ENCODE measurements at regions not wholly inside any gene's neighbourhood (a gene's known extent, or its start where the extent isn't known, plus 50 kb on each side); places are given as distances from the start of the nearest gene placed in this dataset.
A peak's percentile ranks its signal among the peaks of the same experiment; 100 is the strongest.
"Not testable (repeated sequence)": the region's sequence is repeated elsewhere in the genome, so short reads cannot be mapped to it uniquely, and the experiment has no call there.

DNA sequence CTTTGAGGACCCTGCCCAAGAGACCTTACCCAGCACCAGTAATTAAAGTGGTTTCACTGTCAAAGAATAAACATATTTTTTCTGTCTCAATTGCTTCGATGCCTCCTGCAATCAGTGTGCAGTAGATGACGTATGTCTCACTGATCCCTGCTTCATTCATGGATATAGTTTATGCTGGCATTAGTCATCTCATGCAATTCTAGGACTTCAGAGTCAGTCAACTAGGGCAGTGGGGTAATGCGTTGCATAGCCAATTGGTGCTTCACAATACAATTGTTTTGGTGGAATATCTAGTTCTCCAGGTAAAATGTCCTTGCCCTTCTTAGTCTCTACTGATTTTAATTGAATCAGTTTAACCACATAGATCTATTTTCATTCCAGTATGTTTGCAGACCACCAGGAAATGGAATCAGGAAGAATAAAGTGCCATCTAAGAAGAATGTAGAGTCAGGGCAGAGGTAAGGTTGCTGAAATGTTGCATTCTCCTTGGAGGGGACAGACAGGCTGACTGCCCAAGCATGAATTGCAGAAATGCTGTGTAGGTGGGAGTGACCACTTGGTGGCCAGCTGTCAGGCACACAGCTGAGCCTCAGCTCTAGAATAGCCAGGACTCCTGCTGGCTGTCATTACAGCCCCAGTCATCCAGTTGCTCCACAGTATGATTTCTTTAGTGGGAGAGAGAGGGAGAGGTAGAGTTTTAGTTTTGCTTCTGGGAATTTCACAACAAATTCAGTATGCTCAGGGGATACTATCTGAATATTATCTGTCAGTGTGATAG, 73.5 kb upstream of the MEGF10 start:
- DNase-seq: no peak

- not testable (repeated sequence) for DNase-seq
These were observed 68.7 kb upstream of the MEGF10 start for GRCh38 chr5:127221936-127222335.

GRCh38 chr5:127222571-127223156, 67.9 kb upstream of the MEGF10 start:
- DNase-seq: not testable (repeated sequence)

DNA sequence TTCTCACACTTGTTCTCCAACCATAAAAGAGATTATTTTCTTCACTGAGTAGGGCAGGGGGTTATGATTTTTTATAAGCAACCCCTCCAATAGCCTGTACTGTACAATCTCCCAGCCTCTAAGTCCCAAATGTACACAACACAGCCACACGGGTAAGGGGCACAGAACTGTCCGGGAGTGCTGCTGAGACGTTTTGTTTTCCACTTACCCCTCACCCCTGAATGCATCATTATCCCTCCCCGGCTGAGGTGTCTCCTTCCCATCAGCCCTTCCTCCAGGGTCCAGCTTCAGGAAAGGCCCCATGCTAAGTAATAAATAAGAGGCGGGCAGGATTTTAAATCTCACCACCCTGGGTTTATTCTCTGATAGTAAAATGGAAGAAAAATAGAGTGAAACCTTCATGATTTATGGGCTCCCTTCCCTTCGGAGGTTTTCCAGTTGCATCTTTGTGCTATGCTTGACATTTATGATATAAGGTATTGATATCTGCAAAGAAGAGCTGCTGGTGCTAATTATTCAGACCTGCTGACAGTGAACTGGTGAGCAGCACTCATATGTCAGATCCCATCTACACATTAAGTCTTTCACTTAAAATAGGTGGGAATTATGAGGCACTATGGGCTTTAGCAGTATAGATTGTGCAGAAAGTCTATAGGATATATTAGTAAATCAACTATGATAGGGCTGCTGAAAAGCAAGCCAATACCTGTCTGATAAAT, 67.2 kb upstream of the MEGF10 start:
- DNase-seq: no peak

DNA sequence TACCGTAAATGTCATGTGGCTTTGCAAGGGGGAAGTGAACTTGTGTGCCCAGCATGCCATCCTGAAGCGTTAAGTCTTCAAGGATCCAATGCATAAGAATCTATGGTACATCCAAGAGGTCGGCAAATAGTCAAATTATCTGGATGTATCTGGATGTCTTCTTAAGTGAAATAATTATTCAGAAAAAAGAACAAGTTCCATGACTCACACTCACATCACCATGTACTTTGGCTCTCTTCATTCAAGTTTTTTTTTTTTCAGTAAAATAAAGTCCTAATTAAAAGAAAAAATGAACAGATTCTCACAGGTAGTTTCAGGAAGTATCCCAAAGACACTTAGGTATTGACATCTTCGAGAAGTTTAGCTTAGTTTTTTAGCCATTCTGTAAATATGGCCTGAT, 62.7 kb upstream of the MEGF10 start:
- no peak for DNase-seq

GRCh38 chr5:127228540-127229184, 61.9 kb upstream of the MEGF10 start:
- DNase-seq: no peak

DNA sequence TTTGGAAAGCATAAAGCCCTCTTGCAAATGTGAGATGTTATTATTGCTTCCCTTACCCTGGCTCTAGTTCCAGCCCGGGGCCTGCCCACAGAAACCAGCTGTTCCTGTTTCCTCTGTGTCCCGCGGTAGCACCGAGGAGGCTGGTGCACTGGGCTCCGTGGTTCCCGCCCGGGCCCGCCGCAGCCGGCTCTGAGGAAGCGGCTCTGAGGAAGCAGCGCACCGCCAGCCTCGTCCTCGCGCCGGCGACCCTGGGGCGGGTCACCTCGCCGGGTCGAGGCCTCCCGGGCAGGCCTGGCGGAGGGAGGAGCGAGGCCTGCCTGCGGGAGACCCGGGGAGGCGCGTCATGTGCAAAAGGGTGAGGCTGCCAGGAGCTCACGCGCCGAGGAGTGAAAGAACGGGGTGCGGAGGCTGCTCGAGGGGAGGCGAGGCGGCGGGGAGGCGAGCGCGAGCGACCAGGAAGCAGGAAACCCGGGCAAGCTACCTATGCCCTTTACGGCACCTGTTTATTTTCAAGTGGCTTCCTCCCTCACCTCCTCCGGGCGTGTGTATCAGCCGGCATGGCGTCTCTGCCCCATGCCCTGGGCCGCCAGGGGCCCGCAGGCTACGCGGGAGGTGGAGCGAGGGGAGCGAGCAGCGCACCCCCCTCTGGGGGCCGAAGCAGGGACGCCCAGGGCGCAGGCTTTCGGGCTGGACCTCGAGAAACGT, 61.3 kb upstream of the MEGF10 start:
- peak; percentile 29 for DNase-seq

DNA sequence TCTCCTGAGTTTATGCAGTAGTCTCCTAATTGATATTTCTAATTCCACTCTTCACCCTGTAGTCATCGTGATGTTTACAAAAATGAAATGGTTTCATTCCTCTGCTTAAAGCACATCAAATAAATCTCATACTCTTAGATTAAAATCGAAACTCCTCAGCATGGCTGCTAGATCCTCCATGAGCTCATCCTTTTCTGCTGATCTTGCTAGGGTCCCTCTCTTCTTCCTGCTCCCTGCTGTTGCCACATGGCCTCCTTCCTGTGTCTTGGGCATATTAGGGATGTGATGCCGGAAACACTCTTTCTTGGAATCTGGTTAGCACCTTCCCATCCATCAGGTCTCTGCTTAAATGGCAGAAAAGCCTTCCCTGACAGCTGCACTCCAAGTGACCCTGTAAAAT, 59.5 kb upstream of the MEGF10 start:
- no peak for DNase-seq

DNA sequence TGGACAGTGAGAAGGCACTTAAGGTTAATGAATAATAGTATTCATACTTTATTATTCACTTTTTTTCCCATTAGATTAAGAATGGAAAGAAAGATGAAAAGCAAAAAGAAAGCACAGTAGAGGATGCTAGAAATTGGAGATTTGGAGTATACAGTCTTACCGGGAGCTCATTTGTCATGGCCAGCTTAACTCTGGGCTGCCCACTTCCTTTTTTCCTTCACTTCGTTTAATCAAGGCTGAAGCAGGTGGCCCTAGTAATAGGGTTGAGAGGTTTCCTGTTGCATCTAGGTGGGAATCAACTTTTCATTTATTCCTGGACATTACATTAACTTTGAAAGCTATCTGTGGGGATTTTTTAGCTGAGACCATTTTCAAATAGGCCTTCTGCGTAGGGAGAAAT, 57.0 kb upstream of the MEGF10 start:
- no peak for DNase-seq

DNA sequence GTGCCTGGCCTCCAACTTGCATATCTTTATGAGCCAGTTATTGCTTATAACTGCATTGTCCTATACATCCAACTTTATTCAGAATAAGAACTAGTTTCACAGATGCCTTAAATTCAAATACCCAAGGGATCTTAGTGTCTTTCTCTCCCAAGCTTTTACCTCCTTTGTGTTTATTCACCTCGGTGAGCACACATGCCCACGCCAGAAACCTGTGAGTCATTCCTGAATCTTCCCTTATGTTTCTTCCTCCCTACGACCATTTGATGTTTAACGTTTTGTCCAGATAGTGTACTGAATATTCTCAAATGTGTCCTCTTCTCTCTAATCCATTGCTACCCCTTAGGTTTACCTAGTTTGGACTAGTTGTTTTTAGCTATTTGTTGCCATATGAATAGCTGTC, 55.5 kb upstream of the MEGF10 start:
- no peak for DNase-seq

DNA sequence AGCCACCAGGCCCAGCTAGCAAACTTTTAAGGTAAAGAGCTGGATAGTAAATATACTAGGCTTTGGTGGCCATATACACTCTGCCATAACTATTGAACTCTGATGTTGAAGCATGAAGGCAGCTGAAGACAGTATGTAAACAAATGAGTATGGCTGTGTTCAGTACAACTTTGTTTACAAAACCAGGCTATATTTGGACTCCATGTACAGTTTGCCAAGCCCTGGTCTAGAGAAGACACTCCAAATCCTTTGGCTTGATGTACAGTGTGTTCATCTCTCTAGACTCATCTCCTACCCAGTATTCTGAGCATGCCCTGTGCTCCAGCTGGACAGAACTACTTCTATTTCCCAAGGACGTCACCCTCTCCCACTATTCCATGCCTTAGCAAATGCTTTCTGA, 54.3 kb upstream of the MEGF10 start:
- DNase-seq: no peak

All from activated CD4-positive, alpha-beta T cell treated with anti-CD3 and anti-CD28 coated beads for 1 hour (primary cell).